Adrenal gland (tissue), 9 donors: ENCODE measurements at regions not wholly inside any gene's neighbourhood (a gene's known extent, or its start where the extent isn't known, plus 50 kb on each side); places are given as distances from the start of the nearest gene placed in this dataset.

ENCODE experiments used
- DNase-seq, 7 donors: peaks; one replicate each; pipeline ENCODE4 v3.0.0-alpha.2; 2019 to 2020
- H3K27ac ChIP-seq, 5 donors: fragments of 200-600 bp; sonication (generic) in 4 of 5; 1 replicate in 3 of 5; 2 replicates in 2 of 5; pipeline versions ENCODE4 v1.5.1 to v1.8.0; 2016 to 2020; ENCODE audit warnings: mild to moderate bottlenecking in 1 of 5
- H3K27me3 ChIP-seq: fragments of 200-600 bp; 2 replicates; pipeline ENCODE4 v1.8.0; 2021
- H3K36me3 ChIP-seq, 2 donors: fragments of 200-600 bp; replicated peaks in 1 of 2; 1 replicate in 1 of 2; 2 replicates in 1 of 2; pipeline versions ENCODE4 v1.5.1 to v1.8.0; 2018 to 2022
- H3K4me1 ChIP-seq, 2 donors: fragments of 200-600 bp; replicated peaks in 1 of 2; 1 replicate in 1 of 2; 2 replicates in 1 of 2; pipeline versions ENCODE4 v1.5.1 to v1.8.0; 2018 to 2021
- H3K4me3 ChIP-seq, 4 donors: fragments of 200-600 bp; sonication (generic) in 3 of 4; one replicate each; pipeline ENCODE4 v1.5.1; 2016 to 2018
- H3K9me3 ChIP-seq, 3 donors: fragments of 200-600 bp; sonication (generic) in 1 of 3; replicated peaks in 1 of 3; 1 replicate in 2 of 3; 2 replicates in 1 of 3; pipeline versions ENCODE4 v1.5.1 to v1.8.0; 2016 to 2021
- POLR2A ChIP-seq, 2 donors: fragments of 450-650 bp; IDR thresholded peaks; one replicate each; pipeline ENCODE4 v1.6.1; 2017; ENCODE audit warnings: antibody characterized with exemption in 2 of 2, mild to moderate bottlenecking in 2 of 2, moderate library complexity in 1 of 2
- WGBS, 4 donors: extraction: QIAGEN DNeasy Blood & Tissue Kit in 2 of 4; methylation state at CpG; one replicate each; pipeline versions ENCODE4 v1.1.5 to v1.1.7; 2013 to 2017; 5-methylcytosine and 5-hydroxymethylcytosine counted together
- intact Hi-C, 2 donors: fragments of 100-400 bp; cut with DNase I; formaldehyde crosslinking; loops; one replicate each; pipeline versions ENCODE4 v1.14.1 to v1.15.0; 2022 to 2023
- TF ChIP-seq, protein P1 (sequence below), 6 experiments: fragments of 450-650 bp in 4 of 6; fragments of 200-600 bp in 2 of 6; sonication (generic) in 1 of 6; IDR thresholded peaks; 1 replicate in 5 of 6; 2 replicates in 1 of 6; pipeline versions ENCODE4 v1.5.1 to v1.8.0; 2016 to 2021; ENCODE audit warnings: antibody characterized with exemption in 6 of 6, mild to moderate bottlenecking in 2 of 6, moderate library complexity in 1 of 6
- donor health status: healthy with polysubstance abuse.
- donor health status: Bipolar disorder and iron deficiency.
- donor health status: DM: yes; HTN: yes; CAD: no.
- donor health status: DM: no; HTN: no; CAD: no.
- donor health status: DM: no; HTN: no; CAD: no.

DNA sequence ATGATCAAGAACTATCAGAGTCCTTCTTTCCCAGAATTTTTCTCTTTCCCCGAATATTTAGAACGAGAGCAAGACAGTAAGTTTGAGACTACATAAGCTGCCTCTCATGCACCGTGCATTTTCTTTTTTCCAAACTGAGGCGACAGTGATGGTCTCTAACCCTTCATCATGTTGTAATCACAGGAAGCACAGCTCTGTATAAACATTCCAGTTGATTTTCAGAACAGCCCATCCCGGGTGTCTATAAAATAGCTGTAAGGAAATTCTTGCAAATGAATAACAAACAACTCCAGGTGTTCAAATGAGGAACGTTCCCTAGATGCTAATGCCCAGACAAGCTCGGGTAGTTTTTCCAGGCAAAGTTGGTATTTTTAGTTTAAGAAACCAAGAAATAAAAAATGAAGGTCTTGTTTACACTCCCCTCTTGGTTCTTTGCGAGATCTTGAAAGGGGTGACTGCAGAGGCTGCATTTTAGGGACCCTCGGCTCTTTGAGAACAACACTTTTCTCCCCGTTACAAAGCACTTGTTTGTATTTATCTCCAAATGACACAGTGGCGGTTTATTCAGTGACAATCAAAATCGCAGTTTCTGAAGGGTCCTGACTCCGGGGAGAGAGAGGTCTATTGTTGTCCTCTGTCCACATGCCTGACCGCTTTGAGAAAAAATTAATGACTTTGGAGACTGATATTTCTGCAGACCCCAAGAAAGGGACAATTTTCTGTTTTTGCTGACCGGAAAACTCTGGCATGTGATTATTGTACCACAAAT, 101.1 kb upstream of the NCK2 start:
- intact Hi-C loops, result no loop called here
- H3K4me3 ChIP-seq, result no peak overlapping the region
- no peaks in the 10 kb centered on the region for H3K27me3 ChIP-seq
- TF ChIP-seq, protein P1, sequence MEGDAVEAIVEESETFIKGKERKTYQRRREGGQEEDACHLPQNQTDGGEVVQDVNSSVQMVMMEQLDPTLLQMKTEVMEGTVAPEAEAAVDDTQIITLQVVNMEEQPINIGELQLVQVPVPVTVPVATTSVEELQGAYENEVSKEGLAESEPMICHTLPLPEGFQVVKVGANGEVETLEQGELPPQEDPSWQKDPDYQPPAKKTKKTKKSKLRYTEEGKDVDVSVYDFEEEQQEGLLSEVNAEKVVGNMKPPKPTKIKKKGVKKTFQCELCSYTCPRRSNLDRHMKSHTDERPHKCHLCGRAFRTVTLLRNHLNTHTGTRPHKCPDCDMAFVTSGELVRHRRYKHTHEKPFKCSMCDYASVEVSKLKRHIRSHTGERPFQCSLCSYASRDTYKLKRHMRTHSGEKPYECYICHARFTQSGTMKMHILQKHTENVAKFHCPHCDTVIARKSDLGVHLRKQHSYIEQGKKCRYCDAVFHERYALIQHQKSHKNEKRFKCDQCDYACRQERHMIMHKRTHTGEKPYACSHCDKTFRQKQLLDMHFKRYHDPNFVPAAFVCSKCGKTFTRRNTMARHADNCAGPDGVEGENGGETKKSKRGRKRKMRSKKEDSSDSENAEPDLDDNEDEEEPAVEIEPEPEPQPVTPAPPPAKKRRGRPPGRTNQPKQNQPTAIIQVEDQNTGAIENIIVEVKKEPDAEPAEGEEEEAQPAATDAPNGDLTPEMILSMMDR (IDR thresholded peaks at IDR 0.05), result no peak
- no peak for TF ChIP-seq POLR2A (IDR thresholded peaks at IDR 0.05)
- H3K27ac ChIP-seq, result no peak overlapping the region
- DNase-seq, result no peak
- H3K9me3 ChIP-seq, result no peaks in the 10 kb centered on the region
- no peaks in the 10 kb centered on the region for H3K36me3 ChIP-seq
- H3K4me1 ChIP-seq, result no peaks in the 10 kb centered on the region
- WGBS, 4 donors, result 51 to 61% (median 59%) methylated on average over 15 of the region's 15 CpGs

- TF ChIP-seq POLR2A (IDR thresholded peaks at IDR 0.05), result no peak
- TF ChIP-seq, protein P1 (IDR thresholded peaks at IDR 0.05), result no peak
- intact Hi-C loops, result no loop called here
- Histone ChIP-seq H3K4me1 (no peaks in the 10 kb centered on the region), H3K9me3 (no peaks in the 10 kb centered on the region), H3K36me3 (no peaks in the 10 kb centered on the region), H3K4me3 (no peak overlapping the region), H3K27ac (no peak overlapping the region), H3K27me3 (no peaks in the 10 kb centered on the region)
- peak in 4 of 7 donors; percentile 19 to 58 (median 38) for DNase-seq
- 69 to 77% (median 71%) methylated on average over 12 of the region's 12 CpGs for WGBS, 4 donors
Measured at GRCh38 chr2:105641389-105641811, 103.3 kb upstream of the NCK2 start.

- DNase-seq, result no peak
- H3K4me3 ChIP-seq, result no peak overlapping the region
- H3K4me1 ChIP-seq, result no peaks in the 10 kb centered on the region
- no peaks in the 10 kb centered on the region for H3K27me3 ChIP-seq
- WGBS, 4 donors, result 70 to 91% (median 78%) methylated on average over 4 of the region's 4 CpGs
- no peak overlapping the region for H3K27ac ChIP-seq
- H3K9me3 ChIP-seq, result no peaks in the 10 kb centered on the region
- H3K36me3 ChIP-seq, result no peaks in the 10 kb centered on the region
- no peak for TF ChIP-seq POLR2A (IDR thresholded peaks at IDR 0.05)
- TF ChIP-seq, protein P1 (IDR thresholded peaks at IDR 0.05), result no peak
- intact Hi-C loops, result no loop called here
Measured at GRCh38 chr2:105640246-105640645, 104.5 kb upstream of the NCK2 start.

DNA sequence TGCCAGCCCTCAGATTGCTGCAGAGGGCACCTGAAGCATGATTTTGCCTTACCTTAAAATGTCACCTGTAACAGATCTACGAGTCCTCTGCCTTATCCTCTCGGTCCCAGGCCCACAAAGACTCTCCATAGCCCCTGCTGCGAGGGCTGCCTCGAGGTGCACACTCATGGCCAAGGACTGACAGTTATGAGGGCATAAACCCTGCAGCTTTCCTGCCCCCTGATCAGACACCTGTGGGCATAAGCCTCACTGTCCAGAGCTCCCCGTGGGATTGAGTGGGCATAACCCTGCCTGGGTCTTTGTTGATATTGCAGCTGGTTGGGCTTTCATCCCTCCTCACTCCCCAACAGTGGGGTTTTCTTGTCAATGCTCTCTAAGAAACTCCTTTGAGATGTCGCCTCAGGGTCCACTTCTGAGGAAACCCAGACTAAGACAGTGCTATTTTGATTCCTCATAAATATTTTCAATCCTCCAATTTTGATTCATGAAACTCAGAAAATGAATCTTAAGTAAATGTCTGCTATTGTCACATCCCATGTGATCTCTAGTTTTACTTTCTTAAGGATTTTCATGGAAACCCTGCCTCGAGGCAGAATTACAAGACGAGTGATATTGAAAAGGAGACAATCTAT, 108.5 kb upstream of the NCK2 start:
- Histone ChIP-seq H3K36me3 (no peaks in the 10 kb centered on the region), H3K4me1 (no peaks in the 10 kb centered on the region), H3K27ac (no peak overlapping the region), H3K4me3 (no peak overlapping the region), H3K27me3 (no peaks in the 10 kb centered on the region), H3K9me3 (no peaks in the 10 kb centered on the region)
- no peak for DNase-seq
- intact Hi-C loops, result no loop called here
- 70 to 77% (median 72%) methylated on average over 4 to 8 of the region's 8 CpGs for WGBS, 4 donors
- no peak for TF ChIP-seq POLR2A (IDR thresholded peaks at IDR 0.05)
- TF ChIP-seq, protein P1 (IDR thresholded peaks at IDR 0.05), result no peak
